ENCODE measurements at regions not wholly inside any gene's neighbourhood (a gene's known extent, or its start where the extent isn't known, plus 50 kb on each side); places are given as distances from the start of the nearest gene placed in this dataset.

DNA sequence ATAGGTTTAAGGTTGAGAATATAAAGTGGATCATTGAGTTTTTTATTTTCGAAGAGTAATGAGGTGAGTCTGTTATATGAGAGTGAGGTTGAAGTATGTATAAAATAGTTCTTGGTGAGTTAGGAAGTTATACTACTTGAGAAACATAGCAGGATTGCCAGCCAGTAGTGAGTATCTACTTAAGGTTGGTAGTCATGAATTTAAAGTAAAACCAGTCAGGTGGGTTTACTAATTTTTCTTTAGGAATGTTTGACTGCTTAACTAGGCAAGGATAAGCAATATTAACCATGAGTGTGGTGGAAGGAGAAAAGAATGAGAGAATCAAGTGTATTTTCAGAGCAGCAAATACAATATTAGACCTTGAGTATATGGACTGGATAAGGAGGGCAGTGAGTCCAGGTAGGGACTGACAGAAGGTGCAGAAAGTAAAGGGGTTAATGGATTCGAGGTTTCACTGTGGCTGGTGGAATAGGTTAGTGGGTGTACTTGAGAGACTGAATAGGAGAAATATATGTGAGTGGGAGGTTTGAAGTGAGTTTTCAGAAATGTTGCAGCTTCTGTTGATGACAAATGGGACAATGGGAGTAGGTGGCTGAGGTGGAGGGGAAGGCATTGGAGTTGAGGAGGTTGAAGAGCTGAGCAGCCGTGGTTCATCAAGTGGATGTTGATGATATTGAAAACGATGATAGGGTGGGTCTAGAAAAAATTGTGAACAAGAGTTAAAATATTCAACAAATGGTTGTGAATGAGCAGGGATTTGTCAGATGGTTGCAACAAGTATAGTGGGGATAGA lies 232.5 kb upstream of the ASCC3 start:
- Histone ChIP-seq H4K8ac (ENCODE audit: low read depth, low read length) (no peak overlapping the region), H3K79me2 (ENCODE audit: control insufficient read depth, insufficient read depth, low read length, poor library complexity) (no peaks in the 10 kb centered on the region), H3K4me2 (ENCODE audit: low read length) (no peak overlapping the region), H3K4me3 (ENCODE audit: low read depth, low read length) (no peak overlapping the region), H2BK5ac (ENCODE audit: low read depth, low read length, poor library complexity) (no peak overlapping the region), H2AK5ac (ENCODE audit: low read length) (no peak overlapping the region), H3K27me3 (ENCODE audit: insufficient read depth, low read length) (no peaks in the 10 kb centered on the region), H3K4ac (ENCODE audit: low read depth, low read length) (no peak overlapping the region), H4K12ac (ENCODE audit: low read depth, low read length) (no peak overlapping the region), H2BK120ac (ENCODE audit: insufficient read depth, low read length, poor library complexity) (no peak overlapping the region), H3K36me3 (ENCODE audit: control insufficient read depth in 1 of 2, insufficient read depth in 2 of 2, low read length in 2 of 2) (no peaks in the 10 kb centered on the region), H3K4me1 (ENCODE audit: control insufficient read depth in 1 of 2, insufficient read depth in 2 of 2, low read length in 2 of 2) (no peaks in the 10 kb centered on the region), H3K79me1 (ENCODE audit: low read length) (no peaks in the 10 kb centered on the region), H3K9ac (ENCODE audit: low read length) (no peak overlapping the region), H2BK12ac (ENCODE audit: low read length) (no peak overlapping the region), H3K23ac (ENCODE audit: low read length) (no peak overlapping the region), H2AFZ (ENCODE audit: insufficient read depth, low read length, poor library complexity) (no peak overlapping the region), H4K91ac (ENCODE audit: low read depth, low read length) (no peak overlapping the region), H3K14ac (ENCODE audit: low read length) (no peak overlapping the region), H3K18ac (ENCODE audit: low read length) (no peak overlapping the region), H3K27ac (ENCODE audit: low read depth, low read length) (no peak overlapping the region), H3K9me3 (ENCODE audit: insufficient read depth, low read depth, low read length) (no peaks in the 10 kb centered on the region)
- peak in 1 of 2 donors; percentile 38 for DNase-seq
- 100% methylated on average over 2 of the region's 4 CpGs for WGBS (ENCODE audit: extremely low coverage, insufficient coverage, insufficient read length)

DNA sequence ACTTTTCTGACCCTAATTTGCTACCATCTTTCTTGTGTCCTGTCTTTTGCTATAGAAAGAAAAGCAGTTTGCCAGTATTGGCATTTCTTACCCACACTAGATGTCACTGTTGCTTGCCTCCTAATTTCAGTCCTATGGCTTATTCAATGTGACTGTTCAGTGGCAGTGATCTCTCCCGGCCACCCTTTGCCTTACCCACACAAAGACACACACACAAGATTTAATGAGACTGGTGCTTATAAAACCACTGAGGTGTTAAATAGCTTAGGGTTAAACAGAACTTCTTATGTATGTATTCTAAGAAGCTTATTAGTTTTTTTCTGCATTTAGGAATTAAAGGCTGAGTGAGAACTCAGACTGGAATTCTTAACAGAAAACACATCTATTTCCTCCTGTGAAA lies 233.6 kb upstream of the ASCC3 start:
- Histone ChIP-seq H3K4me1 (ENCODE audit: control insufficient read depth in 1 of 2, insufficient read depth in 2 of 2, low read length in 2 of 2) (no peaks in the 10 kb centered on the region), H3K27ac (ENCODE audit: low read depth, low read length) (no peak overlapping the region), H2BK12ac (ENCODE audit: low read length) (no peak overlapping the region), H3K14ac (ENCODE audit: low read length) (no peak overlapping the region), H3K4ac (ENCODE audit: low read depth, low read length) (no peak overlapping the region), H3K79me1 (ENCODE audit: low read length) (no peaks in the 10 kb centered on the region), H3K4me2 (ENCODE audit: low read length) (no peak overlapping the region), H3K36me3 (ENCODE audit: control insufficient read depth in 1 of 2, insufficient read depth in 2 of 2, low read length in 2 of 2) (no peaks in the 10 kb centered on the region), H3K9ac (ENCODE audit: low read length) (no peak overlapping the region), H3K4me3 (ENCODE audit: low read depth, low read length) (no peak overlapping the region), H3K79me2 (ENCODE audit: control insufficient read depth, insufficient read depth, low read length, poor library complexity) (no peaks in the 10 kb centered on the region), H4K8ac (ENCODE audit: low read depth, low read length) (no peak overlapping the region), H2AK5ac (ENCODE audit: low read length) (no peak overlapping the region), H3K27me3 (ENCODE audit: insufficient read depth, low read length) (no peaks in the 10 kb centered on the region), H2AFZ (ENCODE audit: insufficient read depth, low read length, poor library complexity) (no peak overlapping the region), H2BK120ac (ENCODE audit: insufficient read depth, low read length, poor library complexity) (no peak overlapping the region), H4K91ac (ENCODE audit: low read depth, low read length) (no peak overlapping the region), H3K9me3 (ENCODE audit: insufficient read depth, low read depth, low read length) (no peaks in the 10 kb centered on the region), H4K12ac (ENCODE audit: low read depth, low read length) (no peak overlapping the region), H2BK5ac (ENCODE audit: low read depth, low read length, poor library complexity) (no peak overlapping the region), H3K23ac (ENCODE audit: low read length) (no peak overlapping the region), H3K18ac (ENCODE audit: low read length) (no peak overlapping the region)
- peak in 1 of 2 donors; percentile 47 for DNase-seq
- WGBS (ENCODE audit: extremely low coverage, insufficient coverage, insufficient read length), result no CpG with 5 or more reads among the region's 1 CpG

DNA sequence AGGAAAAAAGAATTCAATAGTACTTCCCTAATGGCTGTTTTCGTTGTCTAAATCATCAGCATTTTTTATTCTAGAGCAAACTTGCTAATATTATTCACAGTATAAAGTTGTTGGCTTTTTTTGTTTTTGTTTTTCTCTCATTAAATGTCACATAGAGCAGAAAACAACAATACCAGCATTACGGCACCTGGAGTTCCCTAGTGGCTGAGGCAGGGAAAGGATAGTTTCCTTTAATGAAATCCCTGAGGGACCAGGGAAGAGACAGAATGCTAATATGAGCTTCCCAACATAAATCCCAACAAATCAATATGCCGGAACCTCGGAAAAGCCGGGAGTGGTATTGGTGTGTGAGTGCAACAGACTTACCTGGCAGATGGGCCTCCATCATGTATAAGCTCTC lies 235.2 kb upstream of the ASCC3 start:
- Histone ChIP-seq H3K27ac (ENCODE audit: low read depth, low read length) (no peak overlapping the region), H2AFZ (ENCODE audit: insufficient read depth, low read length, poor library complexity) (no peak overlapping the region), H3K27me3 (ENCODE audit: insufficient read depth, low read length) (no peaks in the 10 kb centered on the region), H3K9me3 (ENCODE audit: insufficient read depth, low read depth, low read length) (no peaks in the 10 kb centered on the region), H3K4me2 (ENCODE audit: low read length) (no peak overlapping the region), H3K9ac (ENCODE audit: low read length) (no peak overlapping the region), H4K12ac (ENCODE audit: low read depth, low read length) (no peak overlapping the region), H3K4me3 (ENCODE audit: low read depth, low read length) (no peak overlapping the region), H2AK5ac (ENCODE audit: low read length) (no peak overlapping the region), H3K14ac (ENCODE audit: low read length) (no peak overlapping the region), H3K4ac (ENCODE audit: low read depth, low read length) (no peak overlapping the region), H2BK5ac (ENCODE audit: low read depth, low read length, poor library complexity) (no peak overlapping the region), H2BK12ac (ENCODE audit: low read length) (no peak overlapping the region), H3K79me2 (ENCODE audit: control insufficient read depth, insufficient read depth, low read length, poor library complexity) (no peaks in the 10 kb centered on the region), H3K18ac (ENCODE audit: low read length) (no peak overlapping the region), H3K4me1 (ENCODE audit: control insufficient read depth in 1 of 2, insufficient read depth in 2 of 2, low read length in 2 of 2) (no peaks in the 10 kb centered on the region), H4K8ac (ENCODE audit: low read depth, low read length) (no peak overlapping the region), H2BK120ac (ENCODE audit: insufficient read depth, low read length, poor library complexity) (no peak overlapping the region), H3K23ac (ENCODE audit: low read length) (no peak overlapping the region), H3K79me1 (ENCODE audit: low read length) (no peaks in the 10 kb centered on the region), H4K91ac (ENCODE audit: low read depth, low read length) (no peak overlapping the region), H3K36me3 (ENCODE audit: control insufficient read depth in 1 of 2, insufficient read depth in 2 of 2, low read length in 2 of 2) (no peaks in the 10 kb centered on the region)
- no CpG with 5 or more reads among the region's 5 CpGs for WGBS (ENCODE audit: extremely low coverage, insufficient coverage, insufficient read length)
- no peak for DNase-seq

DNA sequence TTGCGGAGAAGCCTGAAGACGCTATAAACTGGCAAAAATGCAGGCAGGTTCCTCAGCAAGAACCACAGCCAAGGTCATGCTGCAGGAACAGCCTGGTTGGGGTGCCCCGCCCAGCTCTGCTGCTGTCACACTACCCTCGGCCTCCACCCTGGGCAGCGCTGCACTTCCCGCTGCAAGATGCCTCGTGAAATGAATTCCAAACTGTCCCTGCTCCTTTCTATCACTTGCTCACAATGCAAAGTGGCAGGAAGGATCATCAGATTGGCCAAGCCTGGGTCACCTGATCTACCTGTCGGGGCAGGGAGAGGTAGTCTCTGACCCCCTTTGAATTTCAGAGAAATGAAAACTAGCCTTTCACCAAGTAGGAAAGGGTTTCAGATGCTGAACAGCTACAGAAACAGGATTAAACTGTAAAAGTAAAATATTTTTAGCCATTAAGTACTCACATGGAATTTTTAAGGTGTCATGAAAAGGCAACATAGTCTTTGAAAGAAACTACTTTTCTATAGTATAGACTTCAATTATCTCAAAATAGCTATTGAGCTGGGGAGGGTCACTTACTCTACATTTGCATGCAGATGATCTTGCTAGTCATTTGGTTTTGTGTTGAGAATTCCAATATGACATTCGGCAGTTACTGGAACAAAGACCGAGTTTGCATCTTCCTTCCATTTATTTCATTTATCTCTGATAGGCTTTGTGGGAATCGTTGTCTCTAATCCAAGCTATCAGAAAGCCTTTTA lies 236.4 kb upstream of the ASCC3 start:
- H3K9ac ChIP-seq (ENCODE audit: low read length), result no peak overlapping the region
- H3K9me3 ChIP-seq (ENCODE audit: insufficient read depth, low read depth, low read length), result no peaks in the 10 kb centered on the region
- no peak overlapping the region for H2BK120ac ChIP-seq (ENCODE audit: insufficient read depth, low read length, poor library complexity)
- H3K79me1 ChIP-seq (ENCODE audit: low read length), result no peaks in the 10 kb centered on the region
- H3K4me2 ChIP-seq (ENCODE audit: low read length), result no peak overlapping the region
- no peaks in the 10 kb centered on the region for H3K36me3 ChIP-seq (ENCODE audit: control insufficient read depth in 1 of 2, insufficient read depth in 2 of 2, low read length in 2 of 2)
- H3K4me1 ChIP-seq (ENCODE audit: control insufficient read depth in 1 of 2, insufficient read depth in 2 of 2, low read length in 2 of 2), result no peaks in the 10 kb centered on the region
- H3K27me3 ChIP-seq (ENCODE audit: insufficient read depth, low read length), result no peaks in the 10 kb centered on the region
- H2BK12ac ChIP-seq (ENCODE audit: low read length), result no peak overlapping the region
- H3K4me3 ChIP-seq (ENCODE audit: low read depth, low read length), result no peak overlapping the region
- no peak overlapping the region for H2AFZ ChIP-seq (ENCODE audit: insufficient read depth, low read length, poor library complexity)
- DNase-seq, result no peak
- no peak overlapping the region for H3K23ac ChIP-seq (ENCODE audit: low read length)
- H2AK5ac ChIP-seq (ENCODE audit: low read length), result no peak overlapping the region
- H3K18ac ChIP-seq (ENCODE audit: low read length), result no peak overlapping the region
- no peak overlapping the region for H4K8ac ChIP-seq (ENCODE audit: low read depth, low read length)
- no peak overlapping the region for H4K91ac ChIP-seq (ENCODE audit: low read depth, low read length)
- H3K4ac ChIP-seq (ENCODE audit: low read depth, low read length), result no peak overlapping the region
- H3K14ac ChIP-seq (ENCODE audit: low read length), result no peak overlapping the region
- no peaks in the 10 kb centered on the region for H3K79me2 ChIP-seq (ENCODE audit: control insufficient read depth, insufficient read depth, low read length, poor library complexity)
- no peak overlapping the region for H4K12ac ChIP-seq (ENCODE audit: low read depth, low read length)
- WGBS (ENCODE audit: extremely low coverage, insufficient coverage, insufficient read length), result no CpG with 5 or more reads among the region's 11 CpGs
- H3K27ac ChIP-seq (ENCODE audit: low read depth, low read length), result no peak overlapping the region
- H2BK5ac ChIP-seq (ENCODE audit: low read depth, low read length, poor library complexity), result no peak overlapping the region

All from trophoblast cell (in vitro differentiated cells and primary cell).